ENCODE measurements at regions not wholly inside any gene's neighbourhood (a gene's known extent, or its start where the extent isn't known, plus 50 kb on each side); places are given as distances from the start of the nearest gene placed in this dataset.

DNA sequence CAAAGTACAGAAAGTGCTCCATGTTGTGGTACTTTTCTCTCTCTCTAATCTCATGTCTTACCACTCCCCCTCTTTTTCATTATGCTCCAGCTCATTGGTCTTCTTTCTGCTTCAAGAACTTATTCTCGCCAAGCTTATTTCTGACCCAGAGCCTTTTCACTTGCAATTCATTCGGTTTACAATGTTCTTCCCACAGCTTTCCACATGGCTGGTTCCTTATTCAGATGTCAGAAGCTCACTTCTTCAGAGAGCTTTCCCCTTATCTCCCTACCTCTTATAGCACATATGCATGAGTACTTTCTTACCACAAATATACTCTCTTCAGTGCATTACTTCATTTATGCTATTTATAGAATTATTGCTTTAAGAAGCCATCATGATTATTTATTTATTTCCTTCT is 338.8 kb upstream of the ATP10B start:
- H3K4me3 ChIP-seq (ENCODE audit: low read depth, low read length): no peak overlapping the region
- DNase-seq (ENCODE audit: low read depth): no peak
- TF ChIP-seq, protein P1, sequence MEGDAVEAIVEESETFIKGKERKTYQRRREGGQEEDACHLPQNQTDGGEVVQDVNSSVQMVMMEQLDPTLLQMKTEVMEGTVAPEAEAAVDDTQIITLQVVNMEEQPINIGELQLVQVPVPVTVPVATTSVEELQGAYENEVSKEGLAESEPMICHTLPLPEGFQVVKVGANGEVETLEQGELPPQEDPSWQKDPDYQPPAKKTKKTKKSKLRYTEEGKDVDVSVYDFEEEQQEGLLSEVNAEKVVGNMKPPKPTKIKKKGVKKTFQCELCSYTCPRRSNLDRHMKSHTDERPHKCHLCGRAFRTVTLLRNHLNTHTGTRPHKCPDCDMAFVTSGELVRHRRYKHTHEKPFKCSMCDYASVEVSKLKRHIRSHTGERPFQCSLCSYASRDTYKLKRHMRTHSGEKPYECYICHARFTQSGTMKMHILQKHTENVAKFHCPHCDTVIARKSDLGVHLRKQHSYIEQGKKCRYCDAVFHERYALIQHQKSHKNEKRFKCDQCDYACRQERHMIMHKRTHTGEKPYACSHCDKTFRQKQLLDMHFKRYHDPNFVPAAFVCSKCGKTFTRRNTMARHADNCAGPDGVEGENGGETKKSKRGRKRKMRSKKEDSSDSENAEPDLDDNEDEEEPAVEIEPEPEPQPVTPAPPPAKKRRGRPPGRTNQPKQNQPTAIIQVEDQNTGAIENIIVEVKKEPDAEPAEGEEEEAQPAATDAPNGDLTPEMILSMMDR (IDR thresholded peaks at IDR 0.05; ENCODE audit: insufficient read depth, low read length): no peak

DNA sequence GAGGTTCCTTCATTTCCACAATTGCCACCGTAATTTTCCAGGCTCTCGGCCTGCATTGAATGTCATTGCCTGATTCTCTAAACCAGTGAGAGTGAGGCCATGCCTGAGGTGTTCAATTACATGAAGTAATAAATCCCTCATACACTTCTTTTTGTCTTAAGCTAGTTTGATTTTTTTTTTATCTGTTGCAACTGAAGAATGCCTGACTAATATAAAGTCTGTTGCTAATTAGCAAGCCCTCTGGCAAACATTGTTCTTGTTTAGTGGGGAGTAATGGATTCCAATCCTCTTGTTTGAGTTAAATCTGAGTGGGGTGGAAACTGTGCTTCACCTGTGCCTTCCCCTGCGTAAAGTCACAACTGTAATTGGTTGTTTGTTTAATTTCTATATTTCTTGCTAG is 338.1 kb upstream of the ATP10B start:
- TF ChIP-seq, protein P1 (IDR thresholded peaks at IDR 0.05; ENCODE audit: insufficient read depth, low read length): no peak
- DNase-seq (ENCODE audit: low read depth): no peak
- H3K4me3 ChIP-seq (ENCODE audit: low read depth, low read length): no peak overlapping the region

DNA sequence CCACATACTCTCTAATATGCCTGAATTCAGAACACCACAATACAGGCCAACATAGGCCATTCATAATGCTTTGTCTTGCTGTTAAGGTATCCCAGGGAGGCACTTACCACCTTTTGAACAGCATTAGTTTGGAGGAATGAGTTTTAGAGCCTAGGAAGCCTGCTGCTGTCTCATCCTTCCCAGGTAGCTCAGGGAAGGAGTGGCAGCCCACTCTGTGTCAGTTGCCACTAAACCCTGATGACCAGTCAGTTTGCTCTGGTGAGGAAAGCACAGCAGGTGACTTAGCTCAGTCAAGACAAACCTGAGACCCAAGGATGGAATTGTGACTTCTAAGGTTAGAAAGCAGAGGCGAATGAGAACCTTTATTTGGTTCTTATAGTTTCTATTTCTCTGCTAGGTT is 337.4 kb upstream of the ATP10B start:
- DNase-seq (ENCODE audit: low read depth): no peak
- TF ChIP-seq, protein P1 (IDR thresholded peaks at IDR 0.05; ENCODE audit: insufficient read depth, low read length): no peak
- H3K4me3 ChIP-seq (ENCODE audit: low read depth, low read length): no peak overlapping the region

GRCh38 chr5:161183559-161183958 is 331.5 kb upstream of the ATP10B start:
- DNase-seq (ENCODE audit: low read depth): no peak
- TF ChIP-seq, protein P1 (IDR thresholded peaks at IDR 0.05; ENCODE audit: insufficient read depth, low read length): no peak

GRCh38 chr5:161176221-161176620 is 324.2 kb upstream of the ATP10B start:
- TF ChIP-seq, protein P1 (IDR thresholded peaks at IDR 0.05; ENCODE audit: insufficient read depth, low read length): no peak
- no peak for DNase-seq (ENCODE audit: low read depth)
- no peak overlapping the region for H3K4me3 ChIP-seq (ENCODE audit: low read depth, low read length)

More at GRCh38 chr5:161183559-161183958, 331.5 kb upstream of the ATP10B start:
- no peak overlapping the region for H3K4me3 ChIP-seq (ENCODE audit: low read depth, low read length)

GRCh38 chr5:161169776-161170175 is 317.8 kb upstream of the ATP10B start:
- H3K4me3 ChIP-seq (ENCODE audit: low read depth, low read length): no peak overlapping the region
- DNase-seq (ENCODE audit: low read depth): no peak
- TF ChIP-seq, protein P1 (IDR thresholded peaks at IDR 0.05; ENCODE audit: insufficient read depth, low read length): no peak

DNA sequence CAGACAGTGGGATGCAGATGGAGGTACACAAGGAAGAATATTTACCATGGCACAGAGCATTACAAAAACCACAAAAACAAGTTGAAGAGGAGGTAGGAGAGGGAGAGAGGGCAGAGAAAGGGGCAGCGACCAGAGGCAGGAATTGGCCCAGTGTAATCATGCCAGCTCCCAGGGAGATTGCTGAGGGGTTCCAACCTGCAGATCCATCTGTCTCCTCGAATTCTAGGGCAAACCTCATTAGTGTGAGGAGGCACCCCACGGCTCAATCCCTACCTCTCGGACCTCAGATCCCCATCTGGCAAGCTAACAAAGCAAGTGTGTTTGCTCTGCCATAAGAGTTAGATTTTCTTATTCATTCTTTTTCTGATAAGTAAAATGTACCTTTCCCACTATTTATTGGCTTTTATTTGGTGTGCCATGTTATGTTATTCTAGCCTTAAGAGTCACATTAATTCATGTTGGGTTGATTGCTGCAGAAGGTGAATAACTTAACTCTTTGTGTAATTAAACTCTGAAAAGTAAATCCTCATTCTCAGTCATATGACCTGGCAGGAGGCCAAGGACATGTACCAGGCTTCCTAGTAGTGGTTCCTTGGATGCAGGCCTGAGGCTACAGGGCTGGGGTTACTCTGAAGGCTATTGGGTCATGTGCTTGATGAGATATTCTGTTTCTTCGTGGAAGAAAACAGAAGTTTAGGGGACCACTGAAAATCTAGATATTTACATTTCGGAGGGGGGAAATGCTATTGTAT is 315.2 kb upstream of the ATP10B start:
- TF ChIP-seq, protein P1 (IDR thresholded peaks at IDR 0.05; ENCODE audit: insufficient read depth, low read length): no peak
- H3K4me3 ChIP-seq (ENCODE audit: low read depth, low read length): no peak overlapping the region
- DNase-seq (ENCODE audit: low read depth): no peak
